T-helper 2 cell treated with Interferon-gamma antibody and Interleukin-4, amounts not matched to agents 5 μg/mL and 100 μg/mL, for 36 hours (primary cell): ENCODE measurements at regions not wholly inside any gene's neighbourhood (a gene's known extent, or its start where the extent isn't known, plus 50 kb on each side); places are given as distances from the start of the nearest gene placed in this dataset.
"Not testable (repeated sequence)": the region's sequence is repeated elsewhere in the genome, so short reads cannot be mapped to it uniquely, and the experiment has no call there.

Source experiments
- DNase-seq: peaks from one replicate; pipeline ENCODE4 v3.0.0; 2021; ENCODE audit warnings: low spot score
- H3K27ac Mint-ChIP-seq: one replicate; pipeline ENCODE4 v1.8.0; 2021; ENCODE audit warnings: mild to moderate bottlenecking, mixed read lengths
- H3K27me3 Mint-ChIP-seq: one replicate; pipeline ENCODE4 v1.8.0; 2021; ENCODE audit warnings: low read depth, mixed read lengths
- H3K36me3 Mint-ChIP-seq: one replicate; pipeline ENCODE4 v1.8.0; 2021; ENCODE audit warnings: low read depth, mixed read lengths
- H3K4me1 Mint-ChIP-seq: one replicate; pipeline ENCODE4 v1.8.0; 2021; ENCODE audit warnings: low read depth, mixed read lengths
- H3K4me3 Mint-ChIP-seq: one replicate; pipeline ENCODE4 v1.8.0; 2022; ENCODE audit warnings: mild to moderate bottlenecking, moderate library complexity, mixed read lengths
- H3K9me3 Mint-ChIP-seq: one replicate; pipeline ENCODE4 v1.8.0; 2021; ENCODE audit warnings: mixed read lengths

- peaks cover 3% of the 10 kb centered on the region for H3K27me3 Mint-ChIP-seq
- no peaks in the 10 kb centered on the region for H3K9me3 Mint-ChIP-seq
- no peak overlapping the region for H3K27ac Mint-ChIP-seq
- peaks cover 20% of the 10 kb centered on the region for H3K4me1 Mint-ChIP-seq
- DNase-seq = no peak
- H3K36me3 Mint-ChIP-seq = no peaks in the 10 kb centered on the region
- no peak overlapping the region for H3K4me3 Mint-ChIP-seq
Observed at GRCh38 chr2:8380026-8380425, 301.8 kb upstream of the ID2 start.

- Mint-ChIP-seq H3K4me1 (peaks cover 20% of the 10 kb centered on the region), H3K9me3 (no peaks in the 10 kb centered on the region), H3K4me3 (no peak overlapping the region), H3K36me3 (no peaks in the 10 kb centered on the region), H3K27ac (no peak overlapping the region), H3K27me3 (peaks cover 5% of the 10 kb centered on the region)
- no peak for DNase-seq
Observed at GRCh38 chr2:8380566-8380965, 301.3 kb upstream of the ID2 start.

GRCh38 chr2:8382485-8382884 is 299.4 kb upstream of the ID2 start:
- Mint-ChIP-seq H3K4me1 (peaks cover 13% of the 10 kb centered on the region), H3K36me3 (no peaks in the 10 kb centered on the region), H3K27me3 (peaks cover 7% of the 10 kb centered on the region), H3K4me3 (no peak overlapping the region), H3K9me3 (no peaks in the 10 kb centered on the region), H3K27ac (no peak overlapping the region)
- no peak for DNase-seq

GRCh38 chr2:8386748-8387147 is 295.1 kb upstream of the ID2 start:
- not testable (repeated sequence) for DNase-seq

GRCh38 chr2:8388781-8389180 is 293.1 kb upstream of the ID2 start:
- Mint-ChIP-seq H3K27ac (no peak overlapping the region), H3K27me3 (peaks cover 4% of the 10 kb centered on the region), H3K9me3 (no peaks in the 10 kb centered on the region), H3K4me1 (peaks cover 17% of the 10 kb centered on the region), H3K4me3 (no peak overlapping the region), H3K36me3 (no peaks in the 10 kb centered on the region)
- no peak for DNase-seq

More at GRCh38 chr2:8386748-8387147, 295.1 kb upstream of the ID2 start:
- H3K9me3 Mint-ChIP-seq, H3K27me3 Mint-ChIP-seq, H3K4me3 Mint-ChIP-seq, H3K27ac Mint-ChIP-seq, H3K36me3 Mint-ChIP-seq: not testable (repeated sequence)
- H3K4me1 Mint-ChIP-seq = peaks cover 17% of the 10 kb centered on the region

- Mint-ChIP-seq H3K27ac (no peak overlapping the region), H3K4me1 (peaks cover 14% of the 10 kb centered on the region), H3K27me3 (peaks cover 4% of the 10 kb centered on the region)
Observed at GRCh38 chr2:8389431-8390108, 292.3 kb upstream of the ID2 start.

GRCh38 chr2:8391126-8391525 is 290.7 kb upstream of the ID2 start:
- Mint-ChIP-seq H3K4me1 (peaks cover 14% of the 10 kb centered on the region), H3K9me3 (no peaks in the 10 kb centered on the region), H3K27me3 (no peaks in the 10 kb centered on the region), H3K4me3 (no peak overlapping the region), H3K27ac (no peak overlapping the region), H3K36me3 (no peaks in the 10 kb centered on the region)
- no peak for DNase-seq

More at GRCh38 chr2:8389431-8390108, 292.3 kb upstream of the ID2 start:
- Mint-ChIP-seq H3K9me3 (no peaks in the 10 kb centered on the region), H3K4me3 (no peak overlapping the region), H3K36me3 (no peaks in the 10 kb centered on the region)
- no peak for DNase-seq

GRCh38 chr2:8391584-8391983 is 290.3 kb upstream of the ID2 start:
- no peak for DNase-seq
- Mint-ChIP-seq H3K9me3 (no peaks in the 10 kb centered on the region), H3K4me3 (no peak overlapping the region), H3K27ac (no peak overlapping the region), H3K36me3 (no peaks in the 10 kb centered on the region), H3K4me1 (peaks cover 14% of the 10 kb centered on the region), H3K27me3 (peaks cover under 1% of the 10 kb centered on the region)

- Mint-ChIP-seq H3K4me3 (no peak overlapping the region), H3K27ac (no peak overlapping the region), H3K36me3 (no peaks in the 10 kb centered on the region), H3K9me3 (no peaks in the 10 kb centered on the region), H3K4me1 (peaks cover 14% of the 10 kb centered on the region), H3K27me3 (peaks cover 3% of the 10 kb centered on the region)
- DNase-seq = no peak
Observed at GRCh38 chr2:8392098-8392866, 289.6 kb upstream of the ID2 start.

- no peak overlapping the region for H3K4me3 Mint-ChIP-seq
Observed at GRCh38 chr2:8393506-8393905, 288.4 kb upstream of the ID2 start.

GRCh38 chr2:8394131-8394530 is 287.7 kb upstream of the ID2 start:
- Mint-ChIP-seq H3K36me3 (peaks cover 1% of the 10 kb centered on the region), H3K4me3 (no peak overlapping the region), H3K9me3 (peaks cover 10% of the 10 kb centered on the region), H3K27me3 (peaks cover 3% of the 10 kb centered on the region), H3K4me1 (peaks cover 12% of the 10 kb centered on the region), H3K27ac (no peak overlapping the region)
- no peak for DNase-seq

More at GRCh38 chr2:8393506-8393905, 288.4 kb upstream of the ID2 start:
- peaks cover 3% of the 10 kb centered on the region for H3K27me3 Mint-ChIP-seq
- no peak overlapping the region for H3K27ac Mint-ChIP-seq
- peaks cover 5% of the 10 kb centered on the region for H3K9me3 Mint-ChIP-seq
- H3K36me3 Mint-ChIP-seq = no peaks in the 10 kb centered on the region
- H3K4me1 Mint-ChIP-seq = peaks cover 14% of the 10 kb centered on the region
- DNase-seq = no peak

- Mint-ChIP-seq H3K9me3 (peaks cover 10% of the 10 kb centered on the region), H3K27ac (no peak overlapping the region), H3K4me3 (no peak overlapping the region)
Observed at GRCh38 chr2:8394569-8395359, 287.1 kb upstream of the ID2 start.

GRCh38 chr2:8395718-8396117 is 286.1 kb upstream of the ID2 start:
- H3K27ac Mint-ChIP-seq = no peak overlapping the region
- H3K4me1 Mint-ChIP-seq = peaks cover 4% of the 10 kb centered on the region
- H3K36me3 Mint-ChIP-seq = peaks cover 1% of the 10 kb centered on the region
- no peak for DNase-seq
- H3K9me3 Mint-ChIP-seq = peaks cover 10% of the 10 kb centered on the region
- H3K4me3 Mint-ChIP-seq = no peak overlapping the region
- peaks cover 8% of the 10 kb centered on the region for H3K27me3 Mint-ChIP-seq

More at GRCh38 chr2:8394569-8395359, 287.1 kb upstream of the ID2 start:
- Mint-ChIP-seq H3K36me3 (peaks cover 1% of the 10 kb centered on the region), H3K27me3 (peaks cover 6% of the 10 kb centered on the region), H3K4me1 (peaks cover 9% of the 10 kb centered on the region)
- no peak for DNase-seq
